ENCODE measurements at regions not wholly inside any gene's neighbourhood (a gene's known extent, or its start where the extent isn't known, plus 50 kb on each side); places are given as distances from the start of the nearest gene placed in this dataset.

DNA sequence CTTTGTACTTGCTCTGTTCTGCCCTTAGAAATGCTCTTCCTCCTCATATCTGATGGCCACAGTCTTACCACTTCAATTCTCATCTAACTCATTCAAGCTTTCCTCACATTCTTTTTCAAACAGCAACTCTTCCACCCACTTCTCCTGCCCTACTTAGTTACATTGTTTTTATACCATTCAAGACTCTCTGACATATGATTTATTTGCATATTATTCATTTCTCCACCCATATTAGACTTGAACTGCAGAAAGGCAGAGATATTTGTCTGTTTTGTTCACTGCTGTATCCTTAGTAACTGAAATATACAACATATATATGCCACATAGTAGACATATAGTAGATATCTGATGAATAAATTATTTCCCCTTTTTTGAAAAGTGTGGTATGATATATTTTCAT, 95.5 kb upstream of the DCN start:
- Histone ChIP-seq H3K4me1 (ENCODE audit: low read length) (no peaks in the 10 kb centered on the region), H4K20me1 (ENCODE audit: insufficient read depth, low read length) (no peaks in the 10 kb centered on the region), H3K79me2 (ENCODE audit: low read length) (no peaks in the 10 kb centered on the region), H3K4me2 (ENCODE audit: low read depth, low read length) (no peak overlapping the region), H3K4me3 (ENCODE audit: low read length) (no peak overlapping the region), H3K9me2 (replicated peaks; ENCODE audit: insufficient read depth, low read length) (no peaks in the 10 kb centered on the region), H3F3A (ENCODE audit: insufficient read depth, low read length) (no peaks in the 10 kb centered on the region), H3K9ac (ENCODE audit: low read length) (no peak overlapping the region), H3K27ac (ENCODE audit: low read length) (no peak overlapping the region), H3K9me3 (replicated peaks; ENCODE audit: insufficient read depth, low read length) (no peaks in the 10 kb centered on the region), H3K27me3 (replicated peaks; ENCODE audit: insufficient read depth, low read length) (no peaks in the 10 kb centered on the region), H2AFZ (ENCODE audit: low read length) (no peak overlapping the region), H3K36me3 (replicated peaks; ENCODE audit: insufficient read depth, low read length) (no peaks in the 10 kb centered on the region)
- no peak for DNase-seq
- TF ChIP-seq EZH2phosphoT487 (IDR thresholded peaks at IDR 0.05; ENCODE audit: low read length) (no peak), EZH2 (optimal IDR thresholded peaks at IDR 0.05; ENCODE audit: low read depth, low read length) (no peak)
- TF ChIP-seq, protein P1, sequence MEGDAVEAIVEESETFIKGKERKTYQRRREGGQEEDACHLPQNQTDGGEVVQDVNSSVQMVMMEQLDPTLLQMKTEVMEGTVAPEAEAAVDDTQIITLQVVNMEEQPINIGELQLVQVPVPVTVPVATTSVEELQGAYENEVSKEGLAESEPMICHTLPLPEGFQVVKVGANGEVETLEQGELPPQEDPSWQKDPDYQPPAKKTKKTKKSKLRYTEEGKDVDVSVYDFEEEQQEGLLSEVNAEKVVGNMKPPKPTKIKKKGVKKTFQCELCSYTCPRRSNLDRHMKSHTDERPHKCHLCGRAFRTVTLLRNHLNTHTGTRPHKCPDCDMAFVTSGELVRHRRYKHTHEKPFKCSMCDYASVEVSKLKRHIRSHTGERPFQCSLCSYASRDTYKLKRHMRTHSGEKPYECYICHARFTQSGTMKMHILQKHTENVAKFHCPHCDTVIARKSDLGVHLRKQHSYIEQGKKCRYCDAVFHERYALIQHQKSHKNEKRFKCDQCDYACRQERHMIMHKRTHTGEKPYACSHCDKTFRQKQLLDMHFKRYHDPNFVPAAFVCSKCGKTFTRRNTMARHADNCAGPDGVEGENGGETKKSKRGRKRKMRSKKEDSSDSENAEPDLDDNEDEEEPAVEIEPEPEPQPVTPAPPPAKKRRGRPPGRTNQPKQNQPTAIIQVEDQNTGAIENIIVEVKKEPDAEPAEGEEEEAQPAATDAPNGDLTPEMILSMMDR (IDR thresholded peaks at IDR 0.05; ENCODE audit: low read length), result no peak

DNA sequence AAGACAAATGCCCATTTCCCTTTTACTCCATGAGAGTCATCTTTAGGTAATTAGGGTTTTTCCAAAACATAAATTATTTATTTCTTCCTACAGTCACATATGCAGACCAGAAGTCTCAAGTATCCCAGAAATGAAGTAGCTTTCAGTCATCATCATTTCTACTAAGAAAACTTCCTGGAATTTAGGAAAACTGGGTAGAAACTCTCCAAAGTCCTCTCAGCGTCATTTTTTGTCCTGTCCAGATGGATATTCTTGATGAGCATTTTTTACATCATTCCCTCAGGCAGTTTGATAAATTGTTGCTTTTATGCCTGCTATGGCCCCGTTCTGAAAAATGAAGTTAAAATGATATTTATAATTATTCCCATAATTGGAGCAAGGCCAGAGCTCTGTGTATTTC, 93.9 kb upstream of the DCN start:
- H3K4me3 ChIP-seq (ENCODE audit: low read length), result no peak overlapping the region
- no peak overlapping the region for H3K9ac ChIP-seq (ENCODE audit: low read length)
- no peaks in the 10 kb centered on the region for H3K4me1 ChIP-seq (ENCODE audit: low read length)
- H2AFZ ChIP-seq (ENCODE audit: low read length), result no peak overlapping the region
- DNase-seq, result no peak
- no peaks in the 10 kb centered on the region for H3K36me3 ChIP-seq (replicated peaks; ENCODE audit: insufficient read depth, low read length)
- no peaks in the 10 kb centered on the region for H3F3A ChIP-seq (ENCODE audit: insufficient read depth, low read length)
- H4K20me1 ChIP-seq (ENCODE audit: insufficient read depth, low read length), result no peaks in the 10 kb centered on the region
- no peaks in the 10 kb centered on the region for H3K9me2 ChIP-seq (replicated peaks; ENCODE audit: insufficient read depth, low read length)
- TF ChIP-seq EZH2 (optimal IDR thresholded peaks at IDR 0.05; ENCODE audit: low read depth, low read length) (no peak), EZH2phosphoT487 (IDR thresholded peaks at IDR 0.05; ENCODE audit: low read length) (no peak)
- no peaks in the 10 kb centered on the region for H3K9me3 ChIP-seq (replicated peaks; ENCODE audit: insufficient read depth, low read length)
- H3K79me2 ChIP-seq (ENCODE audit: low read length), result no peaks in the 10 kb centered on the region
- H3K27ac ChIP-seq (ENCODE audit: low read length), result no peak overlapping the region
- H3K4me2 ChIP-seq (ENCODE audit: low read depth, low read length), result no peak overlapping the region
- H3K27me3 ChIP-seq (replicated peaks; ENCODE audit: insufficient read depth, low read length), result no peaks in the 10 kb centered on the region

DNA sequence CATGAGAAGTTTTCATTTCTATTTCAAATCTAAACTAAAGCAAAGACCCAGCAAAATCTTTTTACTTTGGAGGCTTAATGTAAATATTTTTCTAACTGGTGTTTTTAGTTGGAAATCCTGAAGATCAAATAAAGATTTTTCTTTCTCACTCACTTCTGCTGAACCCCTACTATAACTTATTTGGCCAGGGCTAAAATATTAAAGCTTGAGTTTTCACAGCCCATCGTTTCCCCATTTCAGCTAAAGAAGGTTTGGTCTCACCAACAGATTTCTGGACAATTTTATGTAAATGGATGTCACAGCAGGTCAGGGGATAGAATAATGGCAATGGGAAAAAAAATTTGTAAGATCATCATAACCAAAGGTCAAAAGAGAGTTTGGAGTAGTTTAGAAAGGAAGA, 92.7 kb upstream of the DCN start:
- Histone ChIP-seq H3K9ac (ENCODE audit: low read length) (no peak overlapping the region), H3K36me3 (replicated peaks; ENCODE audit: insufficient read depth, low read length) (no peaks in the 10 kb centered on the region), H3K9me3 (replicated peaks; ENCODE audit: insufficient read depth, low read length) (no peaks in the 10 kb centered on the region), H4K20me1 (ENCODE audit: insufficient read depth, low read length) (no peaks in the 10 kb centered on the region), H3K9me2 (replicated peaks; ENCODE audit: insufficient read depth, low read length) (no peaks in the 10 kb centered on the region), H3K4me1 (ENCODE audit: low read length) (no peaks in the 10 kb centered on the region), H3K79me2 (ENCODE audit: low read length) (no peaks in the 10 kb centered on the region), H3K27me3 (replicated peaks; ENCODE audit: insufficient read depth, low read length) (no peaks in the 10 kb centered on the region), H2AFZ (ENCODE audit: low read length) (no peak overlapping the region), H3K4me2 (ENCODE audit: low read depth, low read length) (no peak overlapping the region), H3K27ac (ENCODE audit: low read length) (no peak overlapping the region), H3K4me3 (ENCODE audit: low read length) (no peak overlapping the region), H3F3A (ENCODE audit: insufficient read depth, low read length) (no peaks in the 10 kb centered on the region)
- DNase-seq, result no peak
- TF ChIP-seq EZH2 (optimal IDR thresholded peaks at IDR 0.05; ENCODE audit: low read depth, low read length) (no peak), EZH2phosphoT487 (IDR thresholded peaks at IDR 0.05; ENCODE audit: low read length) (no peak)
- TF ChIP-seq, protein P1 (IDR thresholded peaks at IDR 0.05; ENCODE audit: low read length), result no peak

DNA sequence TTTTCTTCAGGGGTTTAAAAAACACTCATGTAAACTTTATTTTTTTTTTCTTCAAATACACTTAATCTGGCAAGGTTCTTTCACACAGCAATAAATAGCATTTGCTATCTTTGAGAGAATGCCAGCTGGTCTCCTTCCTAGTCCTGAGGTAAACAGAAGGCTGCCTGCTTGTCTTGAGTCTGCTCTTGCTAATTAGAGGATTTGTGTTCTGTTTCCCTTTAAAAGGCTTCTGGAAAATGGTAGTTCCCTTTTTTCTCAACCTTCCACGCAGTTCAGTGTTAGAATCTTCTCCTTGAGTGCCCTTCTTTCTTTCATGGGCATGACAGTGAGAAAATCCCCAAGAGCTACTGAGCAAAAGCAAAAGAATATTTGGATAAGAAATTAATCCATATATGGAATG, 92.3 kb upstream of the DCN start:
- H3K27ac ChIP-seq (ENCODE audit: low read length), result no peak overlapping the region
- H3K9me2 ChIP-seq (replicated peaks; ENCODE audit: insufficient read depth, low read length), result no peaks in the 10 kb centered on the region
- no peaks in the 10 kb centered on the region for H3K36me3 ChIP-seq (replicated peaks; ENCODE audit: insufficient read depth, low read length)
- H3K4me1 ChIP-seq (ENCODE audit: low read length), result no peaks in the 10 kb centered on the region
- no peaks in the 10 kb centered on the region for H3K79me2 ChIP-seq (ENCODE audit: low read length)
- no peak for DNase-seq
- H3K9ac ChIP-seq (ENCODE audit: low read length), result no peak overlapping the region
- H3K4me2 ChIP-seq (ENCODE audit: low read depth, low read length), result no peak overlapping the region
- no peaks in the 10 kb centered on the region for H4K20me1 ChIP-seq (ENCODE audit: insufficient read depth, low read length)
- no peaks in the 10 kb centered on the region for H3K27me3 ChIP-seq (replicated peaks; ENCODE audit: insufficient read depth, low read length)
- TF ChIP-seq EZH2 (optimal IDR thresholded peaks at IDR 0.05; ENCODE audit: low read depth, low read length), result no peak
- TF ChIP-seq, protein P1 (IDR thresholded peaks at IDR 0.05; ENCODE audit: low read length), result no peak
- H2AFZ ChIP-seq (ENCODE audit: low read length), result no peak overlapping the region
- no peaks in the 10 kb centered on the region for H3K9me3 ChIP-seq (replicated peaks; ENCODE audit: insufficient read depth, low read length)
- H3F3A ChIP-seq (ENCODE audit: insufficient read depth, low read length), result no peaks in the 10 kb centered on the region
- no peak overlapping the region for H3K4me3 ChIP-seq (ENCODE audit: low read length)
